Fibroblast of the aortic adventitia (primary cell): ENCODE measurements at regions not wholly inside any gene's neighbourhood (a gene's known extent, or its start where the extent isn't known, plus 50 kb on each side); places are given as distances from the start of the nearest gene placed in this dataset.

Experiments used
- DNase-seq: peaks from one replicate; pipeline ENCODE4 v3.0.0-alpha.2; 2010; ENCODE audit warnings: low read depth
- H3K4me3 ChIP-seq: 2 replicates; pipeline ENCODE4 v1.5.1; 2011; ENCODE audit warnings: low read depth, mild to moderate bottlenecking, control low read depth, low read length, moderate library complexity
- TF ChIP-seq, protein P1 (sequence below): IDR thresholded peaks from 2 replicates; pipeline ENCODE4 v1.5.1; 2011; ENCODE audit warnings: mild to moderate bottlenecking, low read length, control low read depth, inconsistent platforms; ENCODE audit not compliant: insufficient read depth

DNA sequence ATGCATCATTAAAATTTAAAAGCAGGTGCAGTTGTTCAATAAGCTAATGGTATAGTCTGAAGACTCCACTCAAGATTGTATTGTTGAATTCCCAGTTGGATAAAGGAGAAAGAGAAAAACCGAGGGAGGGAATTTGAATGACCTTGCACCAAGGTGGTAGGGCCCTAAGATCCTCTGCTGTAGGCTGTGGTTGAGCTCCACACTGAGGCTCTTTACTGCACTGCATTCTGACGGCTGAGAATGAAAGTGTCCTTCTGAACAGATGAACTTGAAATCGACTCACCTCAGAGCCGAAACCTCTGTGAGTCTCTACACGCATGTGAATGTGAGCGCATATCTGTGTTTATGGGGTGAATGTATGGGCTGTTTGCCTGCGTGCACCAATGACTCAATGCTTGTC, 388.9 kb upstream of the DACH1 start:
- H3K4me3 ChIP-seq: no peak overlapping the region
- TF ChIP-seq, protein P1, sequence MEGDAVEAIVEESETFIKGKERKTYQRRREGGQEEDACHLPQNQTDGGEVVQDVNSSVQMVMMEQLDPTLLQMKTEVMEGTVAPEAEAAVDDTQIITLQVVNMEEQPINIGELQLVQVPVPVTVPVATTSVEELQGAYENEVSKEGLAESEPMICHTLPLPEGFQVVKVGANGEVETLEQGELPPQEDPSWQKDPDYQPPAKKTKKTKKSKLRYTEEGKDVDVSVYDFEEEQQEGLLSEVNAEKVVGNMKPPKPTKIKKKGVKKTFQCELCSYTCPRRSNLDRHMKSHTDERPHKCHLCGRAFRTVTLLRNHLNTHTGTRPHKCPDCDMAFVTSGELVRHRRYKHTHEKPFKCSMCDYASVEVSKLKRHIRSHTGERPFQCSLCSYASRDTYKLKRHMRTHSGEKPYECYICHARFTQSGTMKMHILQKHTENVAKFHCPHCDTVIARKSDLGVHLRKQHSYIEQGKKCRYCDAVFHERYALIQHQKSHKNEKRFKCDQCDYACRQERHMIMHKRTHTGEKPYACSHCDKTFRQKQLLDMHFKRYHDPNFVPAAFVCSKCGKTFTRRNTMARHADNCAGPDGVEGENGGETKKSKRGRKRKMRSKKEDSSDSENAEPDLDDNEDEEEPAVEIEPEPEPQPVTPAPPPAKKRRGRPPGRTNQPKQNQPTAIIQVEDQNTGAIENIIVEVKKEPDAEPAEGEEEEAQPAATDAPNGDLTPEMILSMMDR: no peak
- no peak for DNase-seq

DNA sequence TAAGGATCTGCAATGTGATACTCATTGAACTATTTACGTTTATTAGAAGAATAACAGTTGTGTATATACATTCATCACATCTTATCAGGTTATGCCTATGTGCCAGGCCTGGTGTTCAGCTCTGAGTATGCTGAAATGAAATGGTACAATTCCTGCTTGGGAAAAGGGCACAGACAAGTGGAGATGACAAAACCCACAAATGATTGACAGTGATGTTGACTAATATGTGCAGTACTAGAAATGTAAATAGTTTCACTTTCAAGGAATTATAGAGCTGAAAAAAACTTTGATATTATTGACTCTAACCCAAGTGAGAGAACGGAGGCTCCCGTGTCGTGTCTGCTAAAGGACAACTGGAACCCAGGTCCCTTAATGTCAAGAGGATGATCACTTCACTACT, 386.8 kb upstream of the DACH1 start:
- TF ChIP-seq, protein P1: no peak
- no peak overlapping the region for H3K4me3 ChIP-seq
- DNase-seq: no peak

DNA sequence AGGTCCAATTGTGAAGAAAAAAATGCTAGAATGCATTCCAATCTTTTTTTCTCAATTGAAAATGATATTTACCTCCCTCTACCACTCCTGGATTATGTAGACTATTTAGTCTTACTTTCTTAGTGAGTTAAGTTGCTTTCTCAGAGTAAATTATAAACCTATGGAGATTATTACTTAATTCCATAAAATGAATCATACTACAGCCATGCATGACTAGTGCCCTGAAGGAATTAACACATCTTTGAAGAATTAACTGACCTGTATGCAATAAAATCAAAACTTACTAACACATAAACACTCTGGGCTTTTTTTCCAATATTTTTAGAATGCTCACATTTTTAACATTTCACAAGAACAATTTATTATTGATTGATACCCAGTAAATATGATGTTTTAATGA, 379.4 kb upstream of the DACH1 start:
- DNase-seq: no peak
- TF ChIP-seq, protein P1: no peak

DNA sequence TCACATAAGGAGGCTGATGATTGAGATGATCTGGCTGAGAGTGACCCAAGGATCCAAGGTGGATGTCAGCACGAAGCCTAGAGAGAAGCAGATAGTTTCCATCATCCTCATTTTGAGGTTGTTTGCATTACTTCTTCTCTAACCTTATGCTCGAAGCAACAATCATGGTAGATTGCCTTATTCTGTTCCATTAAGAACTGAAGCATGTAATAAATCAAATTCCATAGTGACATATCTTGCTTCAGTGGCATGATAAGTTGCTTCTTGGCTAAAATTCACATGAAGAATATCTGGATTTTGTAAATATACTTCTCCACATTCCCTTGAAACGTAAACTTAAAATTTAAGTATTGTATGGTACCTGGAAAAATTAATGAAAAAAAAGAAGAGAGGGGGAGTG, 377.8 kb upstream of the DACH1 start:
- TF ChIP-seq, protein P1: no peak
- H3K4me3 ChIP-seq: no peak overlapping the region
- no peak for DNase-seq

More for the DNA sequence above, 379.4 kb upstream of the DACH1 start:
- no peak overlapping the region for H3K4me3 ChIP-seq

DNA sequence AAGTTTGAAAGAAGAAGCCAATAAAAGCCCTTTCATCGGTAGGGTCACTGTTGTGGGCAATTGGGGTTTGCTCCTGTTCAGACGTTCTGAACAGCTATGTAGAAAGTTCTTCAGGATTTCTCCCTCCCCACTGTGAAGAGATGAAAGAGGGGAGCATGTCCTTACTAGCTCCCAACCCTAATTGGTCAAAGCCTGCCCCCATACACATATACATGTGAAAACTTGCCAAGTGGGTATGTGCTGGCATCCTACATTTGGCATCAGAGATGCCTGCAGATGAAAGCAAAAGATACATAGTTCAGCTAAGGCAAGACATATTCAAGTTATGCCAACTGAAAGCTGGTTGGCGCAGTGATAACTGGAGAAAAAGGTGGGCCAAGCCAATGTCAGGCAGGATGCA, 363.1 kb upstream of the DACH1 start:
- DNase-seq: no peak
- TF ChIP-seq, protein P1: no peak
- no peak overlapping the region for H3K4me3 ChIP-seq

DNA sequence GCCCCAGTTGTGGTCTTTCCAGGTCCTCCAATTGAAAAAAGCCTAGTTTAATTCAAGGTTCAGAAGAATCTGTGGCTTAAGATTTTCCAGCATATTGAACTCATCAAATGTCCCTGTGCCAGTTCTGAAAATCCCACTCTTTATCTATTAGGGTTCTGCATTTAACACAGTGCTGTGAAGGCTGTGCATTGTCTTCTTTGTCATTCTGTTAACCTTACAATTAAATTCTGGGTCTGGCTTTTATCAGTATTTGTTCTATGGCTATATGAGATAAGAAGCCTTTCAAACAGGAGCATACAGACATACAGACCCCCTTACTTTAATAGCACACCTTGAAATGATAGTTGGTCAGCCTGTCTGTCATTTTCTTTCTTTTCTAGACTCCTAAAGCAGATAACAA, 362.1 kb upstream of the DACH1 start:
- DNase-seq: no peak
- TF ChIP-seq, protein P1: no peak
- H3K4me3 ChIP-seq: no peak overlapping the region

DNA sequence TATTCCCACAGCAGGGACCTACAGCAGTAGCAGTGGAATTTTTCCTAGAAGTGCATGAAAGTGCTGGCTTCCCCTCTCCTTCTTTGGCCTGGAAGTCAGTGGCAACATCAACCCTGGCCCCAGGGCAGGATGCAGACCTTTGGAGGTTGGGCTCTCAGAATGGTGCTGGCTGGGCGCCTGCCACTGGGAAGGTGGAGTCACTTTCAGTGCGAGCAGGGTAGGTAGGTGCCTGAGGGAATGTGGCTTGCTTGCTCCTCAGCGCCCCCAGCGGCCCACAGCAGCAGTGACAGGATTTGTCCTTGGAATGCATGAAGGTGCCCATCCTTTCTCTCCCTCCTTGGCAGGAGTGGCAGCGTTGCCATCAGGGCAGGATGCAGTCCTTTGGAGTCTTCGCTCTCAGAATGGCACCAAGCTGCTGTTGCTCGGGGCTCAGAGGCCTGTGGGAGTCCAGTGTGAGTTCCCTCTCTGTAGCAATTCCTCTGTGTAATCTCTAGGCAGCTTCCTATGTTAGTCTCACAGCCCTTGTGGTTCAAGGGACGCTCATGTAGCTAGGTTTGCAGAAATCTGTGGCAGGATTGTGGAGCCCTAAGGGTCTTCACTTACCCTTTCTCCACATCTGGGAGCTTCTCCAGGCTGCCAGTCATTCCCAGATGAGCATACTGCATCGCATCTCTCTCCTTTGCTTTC, 354.4 kb upstream of the DACH1 start:
- H3K4me3 ChIP-seq: no peak overlapping the region
- DNase-seq: no peak
- TF ChIP-seq, protein P1: peak; percentile 38
